GM19238 (cell line): ENCODE measurements at regions not wholly inside any gene's neighbourhood (a gene's known extent, or its start where the extent isn't known, plus 50 kb on each side); places are given as distances from the start of the nearest gene placed in this dataset.
"Not testable (repeated sequence)": the region's sequence is repeated elsewhere in the genome, so short reads cannot be mapped to it uniquely, and the experiment has no call there.

Experiments
- DNase-seq: peaks from one replicate; pipeline ENCODE4 v3.0.0; 2011; ENCODE audit warnings: low spot score; ENCODE audit not compliant: insufficient read length

DNA sequence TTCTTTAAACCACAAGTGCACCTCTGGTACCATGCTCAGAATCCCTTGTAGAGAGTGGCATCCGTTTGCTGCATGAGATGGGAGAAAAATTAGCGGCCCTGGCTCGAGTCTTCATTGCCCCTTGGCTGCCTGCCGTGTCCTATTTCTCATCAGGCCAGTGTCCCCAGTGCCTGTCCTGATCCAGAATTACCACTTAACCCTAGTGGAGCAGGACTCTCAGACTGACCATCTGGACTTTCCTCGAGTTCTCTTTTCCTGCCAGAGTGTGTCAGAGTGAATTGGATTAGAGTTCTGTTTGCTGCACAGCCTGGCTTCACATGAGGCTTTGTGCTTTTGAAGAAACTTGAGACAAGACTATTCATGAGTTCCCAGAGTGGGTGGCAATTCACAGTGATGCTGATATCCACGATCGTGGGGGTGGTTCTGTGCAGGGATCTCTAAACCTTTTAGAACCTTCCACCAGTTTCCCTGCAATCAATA is 92.6 kb downstream of the C9orf152 start:
- no peak for DNase-seq

DNA sequence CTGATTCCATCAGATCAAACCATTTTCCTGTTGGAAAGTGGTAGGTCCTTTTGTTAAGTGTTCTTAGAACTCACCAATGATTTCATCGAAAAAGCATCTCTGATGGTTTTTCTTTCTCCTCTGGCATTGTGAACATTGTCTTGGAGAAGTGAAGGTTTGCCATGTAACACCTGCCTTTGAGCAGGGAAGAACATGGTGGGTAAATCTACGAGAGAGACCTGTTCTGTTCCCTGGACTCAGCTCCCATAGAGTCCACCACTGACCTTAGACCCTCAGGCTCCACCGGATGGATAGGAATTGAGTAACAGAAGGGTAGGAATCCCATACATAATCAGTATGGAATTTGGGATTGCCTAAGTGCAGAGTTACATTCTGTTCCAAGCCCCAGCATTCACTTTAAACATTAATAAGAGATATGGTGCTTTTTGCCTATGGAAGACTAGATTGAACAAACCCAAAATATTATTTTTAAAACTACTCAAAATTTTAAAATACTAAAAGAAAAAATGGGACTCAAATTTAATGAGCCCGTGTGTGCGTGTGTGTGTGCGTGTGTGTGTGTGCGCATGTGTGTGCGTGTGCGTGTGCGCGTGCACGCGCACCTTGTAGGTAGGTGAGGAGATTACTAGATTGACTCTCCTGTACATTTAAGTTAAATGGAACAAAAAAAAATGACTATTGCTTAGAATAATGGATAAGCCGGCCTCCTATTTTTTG is 92.0 kb downstream of the C9orf152 start:
- no peak for DNase-seq

DNA sequence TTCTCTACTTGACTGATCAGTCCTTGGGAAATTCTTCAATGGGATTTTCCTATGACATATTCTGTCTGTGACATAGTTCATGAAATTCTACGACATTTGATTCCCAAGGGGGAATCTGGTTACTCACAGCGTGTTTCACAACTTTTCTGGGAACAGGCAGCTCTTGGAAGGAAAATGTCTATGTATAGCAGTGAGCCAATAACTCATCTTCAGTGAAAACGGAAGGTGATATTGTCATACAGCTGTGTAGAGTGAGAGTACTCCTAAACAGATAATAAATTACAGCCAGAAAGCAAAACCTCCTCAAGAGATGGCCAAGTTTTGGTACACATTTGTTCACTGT is 91.4 kb downstream of the C9orf152 start:
- no peak for DNase-seq

DNA sequence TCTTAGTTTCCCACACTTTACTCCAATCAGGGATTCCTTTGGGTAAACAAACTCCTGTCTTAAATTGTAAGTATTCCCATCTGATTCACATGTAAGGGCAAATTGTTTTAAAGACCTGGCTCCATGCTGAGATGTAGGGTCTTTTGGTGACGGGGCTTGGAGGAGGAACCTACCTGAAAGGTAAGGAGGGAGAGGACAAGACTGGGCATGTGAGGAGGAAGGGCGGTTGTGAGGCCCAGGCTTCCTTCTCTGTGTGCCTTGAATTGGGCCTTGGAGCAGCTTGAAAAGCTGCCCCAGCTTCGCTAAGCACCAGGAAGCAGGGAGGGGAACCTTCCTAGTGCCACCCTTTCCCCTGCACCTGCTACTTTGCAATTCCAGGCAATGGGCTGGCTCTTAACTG is 86.8 kb downstream of the C9orf152 start:
- DNase-seq, result no peak

DNA sequence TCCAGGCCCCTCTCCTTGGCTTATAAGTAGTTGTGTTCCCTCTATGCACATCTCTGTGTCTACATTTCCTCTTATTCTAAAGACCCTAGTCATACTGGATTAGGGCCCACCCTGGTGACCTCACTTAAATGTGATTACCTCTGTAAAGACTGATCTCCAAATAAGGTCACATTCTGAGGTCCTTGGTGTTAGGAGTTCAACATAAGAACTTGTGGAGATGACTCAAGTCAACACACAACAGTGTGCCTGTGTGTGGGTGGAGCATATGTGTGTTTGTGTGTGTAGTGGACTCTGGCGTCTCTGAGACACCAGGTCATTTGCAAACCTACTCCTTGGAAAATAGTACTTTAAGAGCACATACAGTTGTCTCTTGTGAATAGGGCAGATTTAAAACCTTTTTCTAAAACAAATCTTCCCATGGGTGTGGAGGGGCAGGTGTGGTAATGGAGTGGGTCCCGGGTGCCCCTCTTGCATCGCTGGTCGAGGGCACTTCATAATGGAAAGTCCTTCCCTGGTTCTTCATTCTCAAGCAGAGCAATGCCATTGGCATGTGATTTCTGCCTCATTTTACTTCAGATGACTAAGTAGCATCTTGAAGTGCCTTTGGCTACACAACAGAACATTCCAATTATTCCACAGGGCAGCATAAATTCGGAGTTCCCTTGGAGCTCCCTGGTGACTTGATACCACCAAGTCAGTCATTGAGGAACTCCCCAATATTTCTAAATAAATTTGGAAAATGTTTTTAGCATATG is 84.4 kb downstream of the C9orf152 start:
- DNase-seq, result no peak

DNA sequence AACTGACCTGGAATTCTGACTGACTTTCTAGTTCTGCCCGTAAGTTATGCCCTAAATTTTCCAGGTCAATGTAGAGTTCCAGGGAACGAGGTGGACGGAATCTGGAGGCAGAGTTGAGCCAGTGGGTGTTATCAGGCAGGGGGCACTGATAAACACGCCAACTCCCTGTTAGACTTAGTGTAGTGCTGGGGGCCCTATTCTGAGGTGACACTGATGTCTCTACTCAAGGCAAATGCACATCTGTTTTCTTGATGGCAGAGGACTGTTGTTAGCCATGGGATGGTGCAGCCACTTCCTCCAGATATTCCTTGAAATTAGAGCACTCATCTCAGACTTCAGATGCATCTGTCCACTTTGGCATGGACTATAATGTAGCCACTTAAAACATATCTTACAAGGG is 83.5 kb downstream of the C9orf152 start:
- no peak for DNase-seq

DNA sequence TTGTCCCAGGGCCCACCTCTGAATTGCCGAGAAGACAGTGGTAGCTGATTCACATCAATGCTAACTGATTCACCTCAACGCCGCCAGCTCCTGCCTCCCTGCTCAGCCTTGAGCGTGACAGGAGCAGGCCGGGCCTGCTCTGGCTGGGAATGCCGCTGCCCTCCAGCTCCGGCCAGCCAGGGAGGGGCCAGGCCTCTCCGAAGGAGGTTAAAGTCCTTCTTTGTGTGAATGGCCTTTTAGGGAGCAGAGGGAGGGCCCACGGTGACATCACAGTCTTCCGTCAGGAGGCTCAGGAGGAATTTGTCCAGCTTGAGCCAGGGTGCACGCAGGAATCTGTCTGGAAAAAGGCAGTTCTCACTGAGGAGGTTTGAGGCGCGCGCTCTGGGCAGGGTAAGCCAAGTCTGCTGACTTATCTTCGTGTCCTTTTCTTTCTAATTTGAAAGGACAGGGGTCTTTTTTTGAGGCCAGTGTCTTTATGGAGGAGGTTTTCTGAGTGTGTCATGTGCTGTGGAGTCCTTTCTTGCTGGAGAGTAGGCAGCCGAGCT is 82.7 kb downstream of the C9orf152 start:
- DNase-seq, result no peak

DNA sequence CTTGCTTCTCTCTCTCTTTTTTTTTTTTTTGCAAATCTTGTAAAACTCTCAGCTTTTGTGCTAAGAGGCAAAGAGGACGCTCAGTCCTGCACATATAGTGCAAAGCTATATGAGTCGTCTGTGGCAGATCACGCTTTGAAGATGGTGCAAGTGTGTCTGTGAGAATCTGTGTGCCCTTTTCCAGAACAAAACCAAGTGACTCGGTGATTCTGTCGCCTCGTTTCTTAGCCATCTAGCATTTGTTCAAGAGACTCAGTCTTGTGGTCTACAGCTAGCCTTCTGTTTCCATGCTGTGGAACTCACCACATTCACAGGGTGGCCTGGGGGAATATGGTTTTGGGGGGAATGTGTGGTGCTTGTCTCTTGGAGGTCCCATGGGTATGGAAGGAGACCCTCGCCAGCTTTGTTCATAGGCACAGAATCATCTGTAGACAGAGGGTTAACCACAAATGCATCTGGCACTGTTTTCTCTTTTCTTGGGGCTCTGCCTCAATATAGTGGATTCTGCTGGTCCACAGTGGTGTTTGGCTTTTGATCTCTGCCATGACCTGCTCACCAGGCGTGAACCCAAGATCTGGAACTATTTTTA is 82.1 kb downstream of the C9orf152 start:
- DNase-seq, result no peak

DNA sequence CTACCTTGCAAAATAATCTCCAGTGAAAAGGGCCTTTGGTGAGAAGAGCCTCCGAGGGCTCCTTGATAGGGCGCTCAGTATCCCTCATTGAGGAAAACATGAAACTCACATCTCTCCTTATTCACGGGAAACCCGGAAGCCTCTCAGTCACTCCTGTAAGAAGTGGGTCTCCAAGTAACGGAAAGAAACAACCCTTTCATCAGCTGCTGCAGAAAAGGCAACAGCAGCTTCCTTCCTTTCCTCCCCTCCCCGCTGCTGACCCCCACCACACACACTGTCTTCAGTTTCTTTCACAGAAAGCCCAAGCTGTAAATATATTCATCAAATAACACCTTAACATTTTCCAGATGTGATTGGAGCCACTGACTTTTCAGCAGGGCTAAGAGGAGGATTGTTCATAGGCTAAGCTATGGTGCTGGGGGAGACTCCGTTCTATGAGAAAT is 81.4 kb downstream of the C9orf152 start:
- no peak for DNase-seq

DNA sequence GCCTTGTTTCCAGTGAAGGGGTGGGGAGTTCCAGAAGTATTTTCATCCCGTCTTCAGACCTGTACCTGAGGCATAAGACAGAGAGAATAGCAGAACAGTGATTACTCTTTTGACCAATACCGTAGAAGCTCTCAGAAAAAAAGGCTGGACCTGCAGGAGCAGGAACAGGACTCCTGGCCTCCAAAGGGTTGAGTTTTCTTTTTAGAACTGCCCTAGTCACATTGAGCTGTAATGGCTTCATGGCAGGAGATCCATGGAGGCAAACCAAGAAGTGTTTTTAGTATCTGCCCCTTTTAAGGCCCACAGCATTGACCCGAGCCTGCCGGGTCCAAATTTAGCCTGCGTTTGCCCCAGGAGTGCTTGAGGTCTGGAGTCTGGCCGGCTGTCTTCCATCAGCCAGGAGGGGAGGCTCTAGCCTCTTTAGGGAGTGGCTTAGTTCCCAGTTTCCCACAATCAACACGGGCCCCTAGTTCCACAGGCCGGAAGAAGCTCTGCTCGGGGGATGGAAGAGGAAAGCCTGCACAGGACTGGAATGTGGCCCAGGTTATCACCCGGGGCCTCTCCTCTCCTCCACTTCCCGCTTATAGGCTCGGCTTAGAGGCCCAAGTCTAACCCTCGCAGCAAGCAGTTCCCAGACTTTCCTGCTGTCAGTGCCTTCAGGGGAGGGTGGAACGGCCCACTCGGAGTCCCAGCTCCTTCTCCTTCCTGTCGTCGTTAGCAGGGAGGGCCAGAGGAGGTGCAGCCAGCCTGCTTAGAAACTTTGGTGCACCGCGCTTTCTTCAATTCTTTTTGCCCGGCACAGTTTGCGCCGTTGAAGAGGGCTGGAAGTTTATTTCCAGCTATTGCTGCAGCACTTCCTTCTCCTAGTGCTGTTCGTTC is 80.7 kb downstream of the C9orf152 start:
- no peak for DNase-seq

DNA sequence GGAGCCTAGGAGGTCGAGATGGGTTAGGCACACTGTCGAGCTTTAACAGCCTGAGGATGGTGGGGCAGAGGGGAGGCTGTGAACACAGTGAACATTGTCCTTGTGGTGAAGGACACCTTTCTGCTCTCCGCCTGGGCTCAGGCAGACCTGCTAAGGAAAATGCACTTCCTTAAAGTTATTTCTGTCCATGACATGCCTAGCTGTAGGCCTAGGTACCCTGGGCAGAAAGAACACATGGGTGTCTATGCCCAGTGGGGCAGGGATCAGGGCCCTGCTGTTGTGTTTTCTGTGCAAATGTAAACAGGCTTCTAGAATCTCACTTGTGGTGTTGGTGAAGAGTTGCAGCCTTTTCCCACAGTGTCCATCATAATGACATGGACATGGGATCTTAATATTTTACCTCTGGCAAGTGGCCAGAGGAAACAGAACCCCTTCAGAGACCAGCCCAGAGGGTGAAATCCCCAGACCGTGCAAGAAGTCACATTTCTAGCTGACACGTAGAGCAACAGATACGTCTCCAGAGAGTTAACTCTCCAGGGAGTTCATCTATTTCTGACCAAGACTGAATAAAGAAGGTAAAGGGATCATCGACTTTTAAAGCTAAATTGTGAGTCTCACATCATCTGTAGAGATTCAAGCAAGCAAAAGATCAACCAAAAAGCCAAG is 79.2 kb downstream of the C9orf152 start:
- DNase-seq, result no peak

DNA sequence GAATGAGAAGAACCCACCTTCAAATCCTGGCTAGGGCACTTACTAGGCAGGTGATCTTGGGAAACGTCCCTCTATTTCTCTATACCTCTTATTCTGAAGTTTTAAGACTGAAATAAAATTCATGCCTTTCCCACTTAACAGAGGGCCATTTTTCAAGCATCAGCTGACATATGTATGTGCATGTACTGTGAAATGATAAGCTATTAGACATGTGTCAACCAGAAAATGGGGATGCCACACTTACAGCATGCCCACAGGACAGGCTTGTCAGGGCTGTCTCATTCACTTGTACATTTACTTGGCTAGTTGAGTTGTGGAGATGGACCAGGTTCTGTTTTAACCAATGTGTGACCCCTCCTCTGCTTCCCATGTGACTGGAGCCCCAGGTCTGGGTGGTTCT is 78.5 kb downstream of the C9orf152 start:
- DNase-seq, result no peak

DNA sequence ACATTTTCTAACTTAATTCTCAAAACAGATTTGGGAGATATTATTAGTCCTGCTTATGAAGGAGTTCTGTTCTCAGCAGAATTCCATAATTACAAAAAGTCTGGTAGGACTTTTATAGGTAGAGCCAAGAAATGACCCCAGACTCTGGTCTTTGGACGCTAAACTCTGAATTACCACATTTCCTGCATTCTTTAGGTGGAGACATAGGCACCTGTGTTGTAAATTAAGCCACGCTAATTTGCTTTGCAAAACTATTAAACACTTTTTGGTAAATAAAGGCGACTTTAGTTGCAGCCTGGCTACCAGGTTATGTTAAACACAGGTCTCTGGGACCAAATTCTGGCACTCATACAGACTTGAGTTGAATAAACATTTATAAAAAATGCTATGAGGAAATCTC is 77.7 kb downstream of the C9orf152 start:
- no peak for DNase-seq

DNA sequence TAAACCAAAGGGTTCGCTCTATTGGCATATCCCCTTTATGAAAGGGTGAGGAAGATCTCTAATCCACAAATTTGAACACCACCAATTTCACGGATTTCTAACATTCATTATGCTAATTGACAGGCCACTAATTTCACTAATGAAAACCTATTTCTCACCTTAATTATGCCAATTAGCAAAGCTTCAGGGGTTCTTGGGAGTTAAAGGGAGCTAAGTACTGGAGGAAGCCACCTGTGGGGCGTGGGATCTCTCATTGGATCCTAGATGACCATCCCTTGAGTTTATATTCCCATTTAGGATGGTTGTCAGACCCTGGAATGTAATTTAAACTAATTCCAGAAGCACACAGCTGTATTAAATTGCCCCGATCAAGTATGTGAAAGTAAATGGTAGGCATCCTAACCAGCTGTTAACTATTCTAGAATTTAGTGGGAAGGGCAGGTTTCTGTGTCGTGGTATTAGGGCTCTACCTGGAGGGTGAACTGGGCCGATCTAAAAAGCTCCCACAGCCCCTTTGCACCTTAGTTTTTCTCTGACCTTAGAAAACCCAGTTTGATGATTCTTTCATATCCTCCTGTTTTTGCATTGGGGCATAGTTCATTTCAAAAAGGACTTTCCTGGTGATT is 77.1 kb downstream of the C9orf152 start:
- no peak for DNase-seq

DNA sequence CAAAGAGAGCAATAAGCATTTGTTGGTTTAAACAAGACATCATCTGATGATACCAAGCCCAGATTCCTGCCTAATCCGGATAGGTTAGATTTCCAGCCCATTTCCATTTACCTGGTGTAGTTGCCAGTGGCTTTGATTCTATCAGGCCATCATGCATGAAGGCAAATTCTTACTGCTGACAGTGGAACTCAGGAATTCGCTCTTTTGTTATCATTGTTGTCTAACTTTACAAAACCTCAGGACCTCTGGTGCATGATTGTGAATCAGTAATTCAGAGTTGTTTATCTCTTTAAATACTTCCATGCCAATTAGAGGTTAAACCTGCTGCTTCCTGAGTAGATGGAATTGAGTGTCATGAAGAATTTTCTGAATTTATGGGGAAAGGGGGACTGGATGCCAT is 76.5 kb downstream of the C9orf152 start:
- DNase-seq, result no peak

DNA sequence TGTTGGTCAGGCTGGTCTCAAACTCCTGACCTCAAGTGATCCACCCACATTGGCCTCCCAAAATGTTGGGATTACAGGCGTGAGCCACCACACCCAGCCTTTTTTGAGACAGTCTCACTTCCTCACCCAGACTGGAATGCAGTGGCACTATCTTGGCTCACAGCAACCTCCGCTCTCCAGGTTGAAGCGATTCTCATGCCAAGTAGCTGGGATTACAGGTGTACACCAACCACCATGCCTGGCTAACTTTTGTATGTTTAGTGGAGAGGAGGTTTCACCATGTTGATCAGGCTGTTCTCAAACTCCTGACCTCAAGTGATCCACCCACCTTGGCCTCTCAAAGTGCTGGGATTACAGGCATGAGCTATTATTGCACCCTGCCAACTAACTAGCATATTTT is 75.4 kb downstream of the C9orf152 start:
- not testable (repeated sequence) for DNase-seq

DNA sequence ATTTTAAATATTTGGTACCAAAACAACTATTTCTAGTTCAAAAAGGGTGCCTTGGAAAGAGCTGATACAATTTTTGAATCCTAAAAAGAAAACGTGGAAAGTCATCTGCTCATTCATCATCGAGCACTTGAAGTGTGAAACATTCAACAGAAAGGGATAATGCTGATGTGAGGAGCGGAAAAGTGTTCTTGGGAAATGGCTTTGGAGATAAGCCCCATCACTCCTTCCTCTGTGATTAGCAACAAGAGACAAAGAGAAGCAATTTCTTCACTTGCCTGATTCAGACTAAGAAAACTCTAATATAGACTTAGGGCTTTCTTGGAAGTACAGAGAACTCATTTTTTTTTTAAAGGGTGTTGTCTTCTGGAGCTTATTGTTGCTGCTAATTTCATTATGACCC is 74.9 kb downstream of the C9orf152 start:
- no peak for DNase-seq

DNA sequence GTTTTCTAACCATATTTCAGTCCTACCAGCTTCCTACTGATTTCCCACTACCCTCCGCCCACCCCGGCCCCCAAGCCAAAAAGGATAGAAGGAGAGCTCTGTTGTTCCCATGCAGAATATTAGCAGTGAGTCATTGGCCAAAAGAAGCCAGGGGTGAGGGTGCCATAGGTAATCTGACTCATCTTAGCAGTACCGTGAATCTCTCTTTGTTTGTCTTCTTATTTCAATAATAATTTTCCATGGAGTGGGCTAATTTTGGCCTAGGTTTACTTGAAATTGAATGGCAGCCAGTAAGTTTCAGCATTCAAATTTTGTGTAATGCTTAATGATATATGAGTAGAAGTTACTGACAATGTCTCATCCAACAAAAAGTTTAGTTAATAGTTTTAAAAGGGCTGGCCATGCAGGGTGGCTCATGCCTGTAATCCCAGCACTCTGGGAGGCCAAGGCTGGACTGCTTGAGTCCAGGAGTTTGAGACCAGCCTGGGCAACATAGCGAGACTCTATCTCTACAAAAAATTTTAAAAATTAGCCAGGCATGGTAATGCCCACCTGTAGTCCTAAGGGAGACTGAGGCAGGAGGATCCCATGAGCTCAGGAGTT is 74.2 kb downstream of the C9orf152 start:
- no peak for DNase-seq

DNA sequence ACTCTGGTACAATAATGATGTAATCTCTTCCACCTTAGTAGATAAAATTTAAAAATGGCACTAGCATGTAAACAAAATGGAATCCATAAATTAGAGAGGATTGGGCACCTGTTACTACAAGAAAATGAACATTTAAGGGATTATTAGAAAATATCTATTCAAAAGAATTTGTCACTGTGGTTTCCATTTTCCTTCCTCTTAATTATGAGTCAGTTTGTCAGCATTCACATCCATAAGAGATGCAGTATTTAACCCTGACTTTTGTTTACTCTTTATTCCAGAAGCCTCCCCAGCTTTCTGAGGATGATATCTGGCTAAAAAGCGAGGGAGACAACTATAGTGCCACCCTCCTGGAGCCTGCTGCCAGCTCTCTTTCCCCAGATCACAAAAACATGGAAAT is 72.1 kb downstream of the C9orf152 start:
- no peak for DNase-seq

DNA sequence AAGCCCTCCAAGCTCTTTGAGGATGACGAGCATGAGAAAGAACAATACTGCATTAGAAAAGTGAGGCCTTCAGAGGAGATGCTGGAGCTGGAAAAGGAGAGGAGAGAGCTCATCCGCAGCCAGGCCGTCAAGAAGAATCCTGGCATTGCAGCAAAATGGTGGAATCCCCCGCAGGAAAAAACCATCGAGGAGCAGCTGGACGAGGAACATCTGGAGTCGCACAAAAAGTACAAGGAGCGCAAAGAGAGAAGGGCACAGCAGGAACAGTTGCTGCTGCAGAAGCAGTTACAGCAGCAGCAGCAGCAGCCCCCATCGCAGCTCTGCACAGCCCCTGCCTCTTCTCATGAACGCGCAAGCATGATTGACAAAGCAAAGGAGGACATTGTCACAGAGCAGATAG is 71.2 kb downstream of the C9orf152 start:
- no peak for DNase-seq
